WTC11 (cell line): ENCODE measurements at regions not wholly inside any gene's neighbourhood (a gene's known extent, or its start where the extent isn't known, plus 50 kb on each side); places are given as distances from the start of the nearest gene placed in this dataset.

Experiments used
- CREB1 ChIP-seq: sonication (generic); formaldehyde crosslinking; IDR thresholded peaks from 2 replicates; pipeline ENCODE4 v1.8.0; 2023; ENCODE audit warnings: mild to moderate bottlenecking, missing genetic modification reagents
- CREM ChIP-seq: sonication (generic); formaldehyde crosslinking; IDR thresholded peaks from 2 replicates; pipeline ENCODE4 v1.8.1; 2022; ENCODE audit warnings: mild to moderate bottlenecking, missing genetic modification reagents, moderate library complexity
- CTCF ChIP-seq: fragments of 200-600 bp; IDR thresholded peaks from 2 replicates; pipeline ENCODE4 v1.8.0; 2022; ENCODE audit warnings: antibody characterized with exemption
- E2F5 ChIP-seq: sonication (generic); formaldehyde crosslinking; IDR thresholded peaks from 2 replicates; pipeline ENCODE4 v1.8.1; 2022; ENCODE audit warnings: mild to moderate bottlenecking, moderate library complexity, missing genetic modification reagents
- EMX1 ChIP-seq: fragments of 250-450 bp; sonication (Bioruptor Pico); IDR thresholded peaks from 2 replicates; pipeline ENCODE4 v1.8.0; 2021; ENCODE audit warnings: mild to moderate bottlenecking
- IRF2 ChIP-seq: sonication (generic); formaldehyde crosslinking; IDR thresholded peaks from 2 replicates; pipeline ENCODE4 v1.8.0; 2022; ENCODE audit warnings: low read depth, missing genetic modification reagents, borderline replicate concordance
- KAT7 ChIP-seq: sonication (generic); formaldehyde crosslinking; IDR thresholded peaks from 2 replicates; pipeline ENCODE4 v1.8.1; 2023; ENCODE audit warnings: missing genetic modification reagents, mild to moderate bottlenecking, borderline replicate concordance
- MLX ChIP-seq: sonication (generic); formaldehyde crosslinking; IDR thresholded peaks from 2 replicates; pipeline ENCODE4 v1.8.1; 2023; ENCODE audit warnings: mild to moderate bottlenecking, missing genetic modification reagents, moderate library complexity
- ZNF138 ChIP-seq: sonication (generic); formaldehyde crosslinking; conservative IDR thresholded peaks from 2 replicates; pipeline ENCODE4 v1.8.1; 2022; ENCODE audit warnings: mild to moderate bottlenecking, moderate library complexity, missing genetic modification reagents
- ZNF512 ChIP-seq: sonication (generic); formaldehyde crosslinking; IDR thresholded peaks from 2 replicates; pipeline ENCODE4 v1.8.1; 2022; ENCODE audit warnings: missing genetic modification reagents, borderline replicate concordance
- TF ChIP-seq, protein P1 (sequence below): sonication (generic); formaldehyde crosslinking; IDR thresholded peaks from 2 replicates; pipeline ENCODE4 v1.8.1; 2023; ENCODE audit warnings: mild to moderate bottlenecking, missing genetic modification reagents, moderate library complexity
- TF ChIP-seq, protein P2 (sequence below): sonication (generic); formaldehyde crosslinking; conservative IDR thresholded peaks from 2 replicates; pipeline ENCODE4 v1.8.1; 2022; ENCODE audit warnings: mild to moderate bottlenecking, missing genetic modification reagents

GRCh38 chr18:76142611-76143010 lies 352.4 kb downstream of the ZNF516 start:
- TF ChIP-seq ZNF512 (CRISPR knock-in tag), result no peak
- TF ChIP-seq CTCF, result no peak
- TF ChIP-seq CREM, result no peak
- no peak for TF ChIP-seq IRF2
- no peak for TF ChIP-seq KAT7 (CRISPR knock-in tag)
- no peak for TF ChIP-seq EMX1 (CRISPR knock-in tag)
- TF ChIP-seq MLX (CRISPR knock-in tag), result no peak
- no peak for TF ChIP-seq ZNF138
- TF ChIP-seq E2F5 (CRISPR knock-in tag), result no peak
- TF ChIP-seq, protein P1, sequence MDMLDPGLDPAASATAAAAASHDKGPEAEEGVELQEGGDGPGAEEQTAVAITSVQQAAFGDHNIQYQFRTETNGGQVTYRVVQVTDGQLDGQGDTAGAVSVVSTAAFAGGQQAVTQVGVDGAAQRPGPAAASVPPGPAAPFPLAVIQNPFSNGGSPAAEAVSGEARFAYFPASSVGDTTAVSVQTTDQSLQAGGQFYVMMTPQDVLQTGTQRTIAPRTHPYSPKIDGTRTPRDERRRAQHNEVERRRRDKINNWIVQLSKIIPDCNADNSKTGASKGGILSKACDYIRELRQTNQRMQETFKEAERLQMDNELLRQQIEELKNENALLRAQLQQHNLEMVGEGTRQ (CRISPR knock-in tag), result no peak
- TF ChIP-seq, protein P2, sequence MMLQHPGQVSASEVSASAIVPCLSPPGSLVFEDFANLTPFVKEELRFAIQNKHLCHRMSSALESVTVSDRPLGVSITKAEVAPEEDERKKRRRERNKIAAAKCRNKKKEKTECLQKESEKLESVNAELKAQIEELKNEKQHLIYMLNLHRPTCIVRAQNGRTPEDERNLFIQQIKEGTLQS, result no peak
- no peak for TF ChIP-seq CREB1
